ENCODE measurements at regions not wholly inside any gene's neighbourhood (a gene's known extent, or its start where the extent isn't known, plus 50 kb on each side); places are given as distances from the start of the nearest gene placed in this dataset.

DNA sequence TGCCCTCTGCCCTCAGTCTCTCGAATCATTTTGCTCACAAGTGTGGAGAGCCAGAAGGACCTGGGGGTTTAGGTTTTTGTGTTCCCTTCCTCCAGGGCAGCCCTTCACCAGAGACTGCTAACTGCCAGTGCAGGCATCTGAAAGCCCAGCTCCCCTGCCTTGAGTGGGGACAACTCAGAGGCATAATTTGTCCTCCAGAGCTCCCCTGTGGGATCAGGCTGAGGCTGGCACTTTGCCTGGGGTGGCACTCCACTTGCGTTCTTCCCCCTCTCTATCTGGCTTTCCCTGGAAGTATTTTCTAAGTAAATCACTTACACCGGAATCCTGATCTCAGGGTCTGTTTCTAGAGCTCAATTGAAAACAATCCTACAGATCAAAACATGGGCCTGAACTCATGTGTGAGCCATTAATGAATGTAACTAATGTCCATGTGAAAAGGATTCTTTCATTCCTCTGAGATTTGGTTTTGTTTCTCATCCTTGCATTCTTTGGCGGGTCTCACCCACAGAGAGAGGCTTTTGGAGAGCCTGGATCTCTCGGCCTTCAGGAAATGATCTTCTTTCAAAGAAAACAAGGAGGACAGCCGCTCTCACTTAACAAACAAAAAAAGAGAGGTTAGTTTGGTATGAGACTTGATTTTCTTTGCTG is 125.7 kb upstream of the RIPOR2 start:
- TF ChIP-seq, protein P1, sequence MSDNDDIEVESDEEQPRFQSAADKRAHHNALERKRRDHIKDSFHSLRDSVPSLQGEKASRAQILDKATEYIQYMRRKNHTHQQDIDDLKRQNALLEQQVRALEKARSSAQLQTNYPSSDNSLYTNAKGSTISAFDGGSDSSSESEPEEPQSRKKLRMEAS (IDR thresholded peaks at IDR 0.05): no peak
- TF ChIP-seq HEYL (CRISPR knock-in tag; IDR thresholded peaks at IDR 0.05): no peak
- no peak for TF ChIP-seq ZNF302 (CRISPR knock-in tag; IDR thresholded peaks at IDR 0.05)
- TF ChIP-seq RCOR1 (IDR thresholded peaks at IDR 0.05; ENCODE audit: low read depth, low read length): no peak
- TF ChIP-seq, protein P2, sequence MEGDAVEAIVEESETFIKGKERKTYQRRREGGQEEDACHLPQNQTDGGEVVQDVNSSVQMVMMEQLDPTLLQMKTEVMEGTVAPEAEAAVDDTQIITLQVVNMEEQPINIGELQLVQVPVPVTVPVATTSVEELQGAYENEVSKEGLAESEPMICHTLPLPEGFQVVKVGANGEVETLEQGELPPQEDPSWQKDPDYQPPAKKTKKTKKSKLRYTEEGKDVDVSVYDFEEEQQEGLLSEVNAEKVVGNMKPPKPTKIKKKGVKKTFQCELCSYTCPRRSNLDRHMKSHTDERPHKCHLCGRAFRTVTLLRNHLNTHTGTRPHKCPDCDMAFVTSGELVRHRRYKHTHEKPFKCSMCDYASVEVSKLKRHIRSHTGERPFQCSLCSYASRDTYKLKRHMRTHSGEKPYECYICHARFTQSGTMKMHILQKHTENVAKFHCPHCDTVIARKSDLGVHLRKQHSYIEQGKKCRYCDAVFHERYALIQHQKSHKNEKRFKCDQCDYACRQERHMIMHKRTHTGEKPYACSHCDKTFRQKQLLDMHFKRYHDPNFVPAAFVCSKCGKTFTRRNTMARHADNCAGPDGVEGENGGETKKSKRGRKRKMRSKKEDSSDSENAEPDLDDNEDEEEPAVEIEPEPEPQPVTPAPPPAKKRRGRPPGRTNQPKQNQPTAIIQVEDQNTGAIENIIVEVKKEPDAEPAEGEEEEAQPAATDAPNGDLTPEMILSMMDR (IDR thresholded peaks at IDR 0.05): no peak
- TF ChIP-seq JUNB (IDR thresholded peaks at IDR 0.05): no peak
- TF ChIP-seq POLR2A (IDR thresholded peaks at IDR 0.05; ENCODE audit: low read length): no peak
- no peak for TF ChIP-seq SMC3 (IDR thresholded peaks at IDR 0.05)
- no peak for TF ChIP-seq PHF8 (IDR thresholded peaks at IDR 0.05; ENCODE audit: borderline replicate concordance, low read depth)
